DOHH2 (cell line): ENCODE measurements at regions not wholly inside any gene's neighbourhood (a gene's known extent, or its start where the extent isn't known, plus 50 kb on each side); places are given as distances from the start of the nearest gene placed in this dataset.
A peak's percentile ranks its signal among the peaks of the same experiment; 100 is the strongest.

Experiments
- H3F3A ChIP-seq: fragments of 200-600 bp; sonication (generic), shearing (Covaris generic); 2 replicates; pipeline ENCODE4 v1.6.0; 2016; ENCODE audit warnings: antibody characterized with exemption, mild to moderate bottlenecking; ENCODE audit not compliant: control insufficient read depth, insufficient read depth
- H3K27ac ChIP-seq: fragments of 200-600 bp; sonication (generic); 2 replicates; pipeline ENCODE4 v1.5.1; 2014; ENCODE audit warnings: low read depth, mild to moderate bottlenecking, low read length, moderate library complexity
- H3K27me3 ChIP-seq: fragments of 200-600 bp; sonication (generic); 2 replicates; pipeline ENCODE4 v1.6.1; 2014; ENCODE audit warnings: mild to moderate bottlenecking, low read length, mixed read lengths; ENCODE audit not compliant: control insufficient read depth
- H3K36me3 ChIP-seq: fragments of 200-600 bp; sonication (generic); 2 replicates; pipeline ENCODE4 v1.6.1; 2014; ENCODE audit warnings: mild to moderate bottlenecking, low read length, moderate library complexity, mixed read lengths; ENCODE audit not compliant: control insufficient read depth
- H3K4me1 ChIP-seq: fragments of 200-600 bp; sonication (generic); 2 replicates; pipeline ENCODE4 v1.6.1; 2014; ENCODE audit warnings: mild to moderate bottlenecking, low read length, mixed read lengths; ENCODE audit not compliant: control insufficient read depth
- H3K4me2 ChIP-seq: fragments of 200-600 bp; sonication (generic); 2 replicates; pipeline ENCODE4 v1.6.0; 2014; ENCODE audit warnings: mild to moderate bottlenecking, low read length, moderate library complexity
- H3K4me3 ChIP-seq: fragments of 200-600 bp; sonication (generic); 2 replicates; pipeline ENCODE4 v1.5.1; 2014; ENCODE audit warnings: mild to moderate bottlenecking, low read length, mixed read lengths
- H3K79me2 ChIP-seq: fragments of 200-600 bp; sonication (generic); 2 replicates; pipeline ENCODE4 v1.6.1; 2014; ENCODE audit warnings: mild to moderate bottlenecking, low read length, mixed read lengths; ENCODE audit not compliant: control insufficient read depth
- H3K9me2 ChIP-seq: fragments of 200-600 bp; sonication (generic); replicated peaks from 2 replicates; pipeline ENCODE4 v1.6.1; 2014; ENCODE audit warnings: mild to moderate bottlenecking, low read length, mixed read lengths; ENCODE audit not compliant: control insufficient read depth
- H3K9me3 ChIP-seq: fragments of 200-600 bp; sonication (generic); 2 replicates; pipeline ENCODE4 v1.6.1; 2014; ENCODE audit warnings: antibody characterized with exemption, low read length, mixed read lengths; ENCODE audit not compliant: control insufficient read depth, insufficient read depth
- H4K20me1 ChIP-seq: fragments of 200-600 bp; sonication (generic); 2 replicates; pipeline ENCODE4 v1.6.0; 2014; ENCODE audit warnings: low read depth, mild to moderate bottlenecking, antibody characterized with exemption, low read length, moderate library complexity; ENCODE audit not compliant: control insufficient read depth, insufficient read depth
- CTCF ChIP-seq: fragments of 200-600 bp; sonication (generic); IDR thresholded peaks from one replicate; pipeline ENCODE4 v1.5.1; 2014; ENCODE audit warnings: antibody characterized with exemption, mild to moderate bottlenecking, low read depth, low read length; ENCODE audit not compliant: poor library complexity, severe bottlenecking
- EZH2phosphoT487 ChIP-seq: fragments of 200-600 bp; sonication (generic); IDR thresholded peaks from 2 replicates; pipeline ENCODE4 v1.6.1; 2017; ENCODE audit warnings: borderline replicate concordance, mild to moderate bottlenecking, antibody characterized with exemption, low read length, moderate library complexity, mixed read lengths

- Histone ChIP-seq H3F3A (no peaks in the 10 kb centered on the region), H3K36me3 (no peaks in the 10 kb centered on the region), H3K27ac (no peak overlapping the region), H3K9me2 (no peaks in the 10 kb centered on the region), H3K27me3 (no peaks in the 10 kb centered on the region), H3K4me3 (no peak overlapping the region), H3K9me3 (no peaks in the 10 kb centered on the region), H3K79me2 (no peaks in the 10 kb centered on the region), H4K20me1 (no peaks in the 10 kb centered on the region), H3K4me1 (no peaks in the 10 kb centered on the region), H3K4me2 (no peak overlapping the region)
- no peak for TF ChIP-seq CTCF
- TF ChIP-seq EZH2phosphoT487 = no peak
Measured at GRCh38 chr2:67686254-67686653, 289.1 kb downstream of the ETAA1 start.

- no peaks in the 10 kb centered on the region for H3K36me3 ChIP-seq
- H3K4me3 ChIP-seq = no peak overlapping the region
- H3K79me2 ChIP-seq = no peaks in the 10 kb centered on the region
- H3K27me3 ChIP-seq = no peaks in the 10 kb centered on the region
- H3K9me3 ChIP-seq = no peaks in the 10 kb centered on the region
- H3K27ac ChIP-seq = no peak overlapping the region
- no peaks in the 10 kb centered on the region for H3F3A ChIP-seq
- H4K20me1 ChIP-seq = no peaks in the 10 kb centered on the region
- no peak overlapping the region for H3K4me2 ChIP-seq
- H3K9me2 ChIP-seq = no peaks in the 10 kb centered on the region
- H3K4me1 ChIP-seq = peaks cover 8% of the 10 kb centered on the region
- TF ChIP-seq EZH2phosphoT487 = no peak
Measured at GRCh38 chr2:67689186-67689585, 292.1 kb downstream of the ETAA1 start.

- Histone ChIP-seq H3K36me3 (no peaks in the 10 kb centered on the region), H3K27ac (no peak overlapping the region), H3K4me2 (no peak overlapping the region), H3F3A (no peaks in the 10 kb centered on the region), H3K4me1 (peaks cover 12% of the 10 kb centered on the region), H4K20me1 (no peaks in the 10 kb centered on the region), H3K9me3 (no peaks in the 10 kb centered on the region), H3K4me3 (no peak overlapping the region), H3K79me2 (no peaks in the 10 kb centered on the region), H3K27me3 (no peaks in the 10 kb centered on the region), H3K9me2 (no peaks in the 10 kb centered on the region)
- no peak for TF ChIP-seq CTCF
- no peak for TF ChIP-seq EZH2phosphoT487
Measured at GRCh38 chr2:67689651-67690050, 292.5 kb downstream of the ETAA1 start.

GRCh38 chr2:67694445-67694844, 297.3 kb downstream of the ETAA1 start:
- no peak overlapping the region for H3K4me2 ChIP-seq

More at GRCh38 chr2:67694445-67694844, 297.3 kb downstream of the ETAA1 start:
- peaks cover 23% of the 10 kb centered on the region for H3K4me1 ChIP-seq
- H4K20me1 ChIP-seq = no peaks in the 10 kb centered on the region
- H3K27me3 ChIP-seq = no peaks in the 10 kb centered on the region
- no peaks in the 10 kb centered on the region for H3K9me3 ChIP-seq
- no peaks in the 10 kb centered on the region for H3F3A ChIP-seq
- no peaks in the 10 kb centered on the region for H3K79me2 ChIP-seq
- H3K27ac ChIP-seq = peak overlapping the region; percentile 0
- H3K4me3 ChIP-seq = no peak overlapping the region
- TF ChIP-seq CTCF (no peak), EZH2phosphoT487 (no peak)
- H3K36me3 ChIP-seq = no peaks in the 10 kb centered on the region
- no peaks in the 10 kb centered on the region for H3K9me2 ChIP-seq
